GM13977 (cell line): ENCODE measurements at regions not wholly inside any gene's neighbourhood (a gene's known extent, or its start where the extent isn't known, plus 50 kb on each side); places are given as distances from the start of the nearest gene placed in this dataset.

Experiments
- DNase-seq: peaks from one replicate; pipeline ENCODE4 v3.0.0; 2012; ENCODE audit warnings: low spot score
- CTCF ChIP-seq: IDR thresholded peaks from 2 replicates; pipeline ENCODE4 v1.5.1; 2012; ENCODE audit warnings: mild to moderate bottlenecking, control low read depth; ENCODE audit not compliant: insufficient read depth; ENCODE audit errors: extremely low read depth, missing control alignments
- in situ Hi-C: fragments of 300-500 bp; cut with MboI; formaldehyde crosslinking; loops from one replicate; pipeline ENCODE4 v1.12.0; 2022; ENCODE audit warnings: low sequenced_read_pairs, low pct_unique_long_range_greater_than_20kb, mixed read lengths, inconsistent platforms; ENCODE audit not compliant: unreplicated experiment

- in situ Hi-C loops = no loop called here
- no peak for DNase-seq
- no peak for TF ChIP-seq CTCF
These were observed 106.3 kb downstream of the LRIG3 start for GRCh38 chr12:58814036-58814435.

GRCh38 chr12:58815235-58815634, 105.1 kb downstream of the LRIG3 start:
- TF ChIP-seq CTCF = no peak
- no peak for DNase-seq
- in situ Hi-C loops = no loop called here

GRCh38 chr12:58818546-58818945, 101.8 kb downstream of the LRIG3 start:
- in situ Hi-C loops = no loop called here
- DNase-seq = no peak
- no peak for TF ChIP-seq CTCF

- no peak for TF ChIP-seq CTCF
- no peak for DNase-seq
- in situ Hi-C loops = no loop called here
These were observed 101.0 kb downstream of the LRIG3 start for GRCh38 chr12:58819345-58819744.

- no peak for TF ChIP-seq CTCF
- in situ Hi-C loops = no loop called here
- no peak for DNase-seq
These were observed 100.3 kb downstream of the LRIG3 start for GRCh38 chr12:58819985-58820384.
